ENCODE measurements at regions not wholly inside any gene's neighbourhood (a gene's known extent, or its start where the extent isn't known, plus 50 kb on each side); places are given as distances from the start of the nearest gene placed in this dataset.
A peak's percentile ranks its signal among the peaks of the same experiment; 100 is the strongest.
"Not testable (repeated sequence)": the region's sequence is repeated elsewhere in the genome, so short reads cannot be mapped to it uniquely, and the experiment has no call there.

DNA sequence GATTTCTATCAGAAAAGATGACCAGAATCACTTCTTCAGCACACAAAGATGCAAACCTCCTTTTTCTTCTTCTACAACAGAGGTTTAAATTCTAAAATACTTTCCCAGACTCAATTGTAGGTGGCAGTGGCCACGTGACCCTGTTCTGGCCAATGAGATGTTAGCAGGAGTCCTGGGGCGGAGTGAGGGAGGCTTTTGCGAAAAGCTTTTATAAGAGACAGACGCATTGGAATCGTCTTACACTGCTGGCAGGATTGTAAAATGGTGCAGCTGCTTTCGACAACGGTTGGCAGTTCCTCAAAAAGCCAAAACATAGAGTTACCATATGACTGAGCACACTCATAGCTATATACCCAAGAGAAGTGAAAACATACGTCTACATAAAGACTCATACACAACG is 87.0 kb upstream of the MAGI3 start:
- no peak for DNase-seq (ENCODE audit: low read depth)

DNA sequence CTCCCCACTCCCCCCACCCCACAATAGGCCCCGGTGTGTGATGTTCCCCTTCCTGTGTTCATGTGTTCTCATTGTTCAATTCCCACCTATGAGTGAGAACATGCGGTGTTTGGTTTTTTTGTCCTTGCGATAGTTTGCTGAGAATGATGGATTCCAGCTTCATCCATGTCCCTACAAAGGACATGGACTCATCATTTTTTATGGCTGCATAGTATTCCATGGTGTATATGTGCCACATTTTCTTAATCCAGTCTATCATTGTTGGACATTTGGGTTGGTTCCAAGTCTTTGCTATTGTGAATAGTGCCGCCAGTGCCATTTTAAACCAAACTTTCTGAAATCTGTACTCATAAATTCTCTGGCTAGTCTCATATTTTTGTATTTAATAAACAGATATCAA is 85.3 kb upstream of the MAGI3 start:
- DNase-seq (ENCODE audit: low read depth), result not testable (repeated sequence)

DNA sequence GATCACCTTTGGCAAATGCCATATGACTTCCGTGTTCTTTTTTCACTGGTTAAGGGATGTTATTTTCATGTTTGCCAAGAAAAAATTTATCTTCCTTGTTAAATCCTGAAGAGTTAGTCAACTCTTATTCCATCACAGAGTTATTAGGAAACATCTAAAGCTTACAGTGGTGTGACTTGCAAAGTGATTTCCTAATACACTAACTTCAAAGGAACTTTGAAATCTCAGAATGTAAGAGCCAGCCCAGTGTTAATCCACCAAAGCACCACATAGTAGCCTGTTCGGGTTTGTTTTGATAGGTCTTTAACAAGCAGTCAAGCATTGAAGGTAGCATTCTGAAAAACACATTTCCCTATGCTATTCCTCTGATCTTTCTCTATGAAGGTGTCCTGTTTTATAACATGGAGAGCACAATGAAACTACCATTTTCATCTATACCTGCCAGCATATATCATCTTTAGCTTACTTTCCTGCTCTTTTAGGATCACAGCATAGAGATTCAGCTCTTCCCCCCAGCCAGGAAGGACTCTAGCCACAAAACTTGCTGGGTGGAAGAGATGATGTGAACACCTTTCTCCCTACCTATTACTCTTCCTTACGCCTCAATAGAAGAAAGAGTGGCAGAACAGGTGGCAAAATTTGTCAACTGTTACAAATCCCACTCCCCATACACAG is 82.4 kb upstream of the MAGI3 start:
- DNase-seq (ENCODE audit: low read depth), result no peak

DNA sequence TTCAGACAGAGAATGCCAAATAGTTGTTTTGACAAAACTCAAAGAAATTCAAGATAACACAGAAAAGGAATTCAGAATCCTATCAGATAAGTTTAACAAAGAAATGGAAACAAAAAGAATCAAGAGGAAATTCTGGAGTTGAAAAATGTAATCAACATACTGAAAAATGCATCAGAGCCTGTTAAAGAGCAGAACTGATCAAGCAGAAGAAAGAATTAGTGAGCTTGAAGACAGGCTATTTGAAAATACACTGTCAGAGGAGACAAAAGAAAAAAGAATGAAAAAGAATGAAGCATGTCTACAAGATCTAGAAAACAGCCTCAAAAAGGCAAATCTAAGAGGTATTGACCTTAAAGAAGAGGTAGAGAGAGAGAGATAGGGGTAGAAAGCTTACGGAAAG is 77.7 kb upstream of the MAGI3 start:
- not testable (repeated sequence) for DNase-seq (ENCODE audit: low read depth)

DNA sequence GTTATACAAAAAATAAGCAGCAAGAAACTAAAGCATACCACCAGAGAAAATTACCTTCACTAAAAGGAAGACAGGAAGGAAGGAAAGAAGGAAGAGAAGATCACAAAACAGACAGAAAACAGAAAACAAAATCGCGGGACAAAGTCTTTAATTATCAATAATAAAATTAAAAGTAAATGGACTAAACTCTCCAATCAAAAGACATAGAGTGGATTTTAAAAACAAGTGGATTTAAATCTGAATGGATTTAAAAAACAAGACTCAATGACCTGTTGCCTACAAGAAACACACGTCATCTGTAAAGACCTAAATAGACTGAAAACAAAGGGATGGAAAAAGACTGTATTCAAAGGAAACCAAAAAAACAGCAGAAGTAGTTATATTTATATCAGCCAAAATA is 75.7 kb upstream of the MAGI3 start:
- DNase-seq (ENCODE audit: low read depth), result no peak

DNA sequence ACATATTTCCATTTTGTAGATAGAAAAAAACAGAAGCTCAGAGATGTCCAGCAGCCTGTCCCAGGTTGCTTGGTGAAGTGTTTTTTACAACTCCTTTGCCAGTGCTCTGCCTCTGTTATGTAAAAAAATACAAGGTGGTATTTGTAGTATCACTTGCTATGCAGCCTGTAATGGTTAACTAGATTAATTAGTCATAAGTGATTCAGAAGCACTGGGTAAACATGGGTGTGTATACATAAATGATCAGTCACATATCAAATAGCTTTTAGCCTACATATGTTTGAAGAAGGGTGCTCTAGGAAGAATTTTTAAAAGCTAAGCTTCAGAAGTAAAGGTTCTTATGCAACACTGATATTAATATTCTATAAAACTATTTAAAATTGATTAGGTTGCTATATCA is 70.0 kb upstream of the MAGI3 start:
- DNase-seq (ENCODE audit: low read depth), result no peak

DNA sequence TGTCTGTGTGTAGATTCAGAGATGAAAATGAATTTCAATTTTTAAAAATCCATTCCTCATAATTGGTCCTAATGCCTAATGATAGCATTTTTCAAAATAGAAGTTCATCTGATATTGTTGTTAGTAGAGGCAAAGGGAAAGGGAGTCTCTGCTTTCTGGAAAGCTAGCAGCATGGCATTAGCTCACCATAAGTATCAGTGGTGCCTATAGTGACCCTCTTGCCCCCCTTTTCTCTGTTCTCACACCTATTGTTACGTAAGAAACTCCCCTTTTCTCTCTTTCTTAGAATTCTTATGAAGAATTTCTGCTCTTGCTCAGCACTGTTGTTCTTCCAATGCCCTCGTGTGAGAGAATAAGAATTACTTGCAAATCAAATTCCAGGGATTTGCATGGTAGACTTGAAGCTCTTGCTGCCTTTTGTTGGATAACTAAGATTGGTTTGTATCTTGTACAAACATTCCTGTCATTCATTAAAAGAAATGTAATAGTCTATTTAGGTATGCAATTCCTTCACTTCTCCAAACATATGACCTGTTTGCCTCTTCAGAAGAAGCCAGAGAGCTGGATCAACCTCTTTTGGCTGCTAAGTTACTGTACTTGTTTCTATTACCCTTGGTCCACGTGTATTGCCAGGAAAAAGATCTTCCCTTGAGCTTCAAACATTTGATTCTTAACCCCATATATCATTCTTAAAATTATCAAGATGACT is 69.2 kb upstream of the MAGI3 start:
- no peak for DNase-seq (ENCODE audit: low read depth)

DNA sequence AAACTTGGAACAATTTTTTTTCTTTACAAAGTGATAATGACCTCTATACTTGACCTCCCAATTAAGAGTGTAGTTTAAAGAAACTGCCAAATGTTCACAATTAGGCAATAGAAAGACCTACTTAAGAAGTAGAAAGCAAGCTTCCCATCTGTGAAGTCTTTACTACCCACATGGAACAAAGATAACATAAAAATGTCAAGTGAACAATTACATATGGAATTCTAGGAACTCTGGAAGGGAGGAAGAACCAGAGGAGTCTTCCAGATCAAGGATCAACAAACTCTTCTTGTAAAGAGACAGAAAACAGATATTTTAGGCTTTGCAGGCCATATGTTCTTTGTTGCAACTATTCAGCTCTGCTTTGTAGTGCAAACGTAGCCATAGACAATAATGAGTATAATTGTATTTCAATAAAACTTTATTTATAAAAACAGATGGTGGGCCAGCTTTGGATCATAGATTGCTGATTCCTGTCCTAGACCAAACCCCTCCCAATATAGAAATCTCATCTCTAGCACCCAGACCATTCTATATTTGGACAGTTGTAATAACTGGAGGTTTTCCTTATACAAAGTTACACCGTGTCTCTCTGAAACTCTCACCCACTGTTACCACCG is 68.4 kb upstream of the MAGI3 start:
- no peak for DNase-seq (ENCODE audit: low read depth)

DNA sequence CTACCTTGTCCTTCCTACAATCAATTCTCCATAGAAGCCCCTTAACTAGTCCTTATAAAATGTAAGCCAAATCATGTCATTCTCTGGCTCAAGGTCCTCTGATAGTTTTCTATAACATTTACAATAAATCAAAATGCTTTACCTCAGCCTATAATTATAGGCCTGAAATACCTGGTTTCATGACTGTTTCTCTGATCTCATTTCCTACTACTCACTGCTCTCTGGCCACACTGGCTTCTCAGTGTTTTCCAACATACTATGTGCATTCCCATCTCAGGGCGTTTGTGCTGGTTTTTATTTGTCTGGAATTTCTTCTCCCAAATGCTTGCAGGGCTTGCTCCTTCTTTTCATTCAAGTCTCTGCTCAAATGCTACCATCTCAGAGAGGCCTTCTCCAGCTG is 67.9 kb upstream of the MAGI3 start:
- no peak for DNase-seq (ENCODE audit: low read depth)

DNA sequence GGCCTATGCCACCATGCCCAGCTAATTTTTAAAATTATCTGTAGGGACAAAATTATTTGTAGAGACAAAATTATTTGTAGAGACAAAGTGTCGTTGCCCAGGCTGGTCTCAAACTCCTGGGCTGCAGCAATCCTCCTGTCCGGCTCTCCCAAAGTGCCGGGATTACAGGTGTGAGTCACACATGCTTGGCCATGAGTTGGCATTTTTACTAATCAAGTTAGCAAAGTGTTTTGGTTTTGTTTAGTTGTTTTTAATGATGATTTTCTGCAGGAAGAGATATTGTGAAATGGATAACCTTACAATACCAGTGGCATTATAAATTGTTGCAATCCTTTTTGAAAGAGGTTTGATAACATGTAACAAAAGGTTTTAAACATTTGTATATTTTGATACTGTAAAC is 65.3 kb upstream of the MAGI3 start:
- DNase-seq (ENCODE audit: low read depth), result peak; percentile 52

DNA sequence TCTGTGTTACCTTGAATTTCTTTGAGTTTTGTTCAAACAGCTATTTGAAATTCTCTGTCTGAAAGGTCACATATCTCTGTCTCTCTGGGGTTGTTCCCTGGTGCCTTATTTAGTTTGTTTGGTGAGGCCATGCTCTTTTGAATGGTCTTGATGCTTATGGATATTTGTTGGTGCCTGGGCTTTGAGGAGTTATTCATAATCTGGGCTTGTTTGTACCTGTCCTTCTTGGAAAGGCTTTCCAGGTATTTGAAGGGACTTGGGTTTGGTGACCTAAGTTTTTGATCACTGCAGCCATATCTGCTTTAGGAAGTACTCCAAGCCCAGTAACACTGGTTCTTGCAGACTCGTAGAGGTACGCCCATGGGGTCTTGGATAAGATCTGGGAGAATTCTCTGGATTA is 63.3 kb upstream of the MAGI3 start:
- DNase-seq (ENCODE audit: low read depth), result no peak

DNA sequence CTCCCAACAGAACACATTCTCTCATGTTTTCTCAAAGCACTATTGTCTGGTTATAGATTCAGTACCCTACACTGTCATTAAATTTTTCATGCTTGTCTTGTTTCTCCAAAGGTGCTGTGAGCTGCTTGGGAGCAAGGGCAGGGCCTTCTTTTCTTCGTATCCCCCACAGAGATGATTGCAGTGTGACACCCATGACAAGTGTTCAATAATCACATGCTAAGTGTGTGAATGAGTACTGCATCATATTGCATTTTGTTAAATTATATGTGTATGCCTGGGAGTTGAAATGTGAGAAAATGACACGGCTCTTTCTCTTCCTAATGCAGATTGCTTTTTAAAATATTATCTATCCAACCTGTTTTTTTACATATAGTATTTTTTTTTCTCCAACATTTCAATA is 57.3 kb upstream of the MAGI3 start:
- DNase-seq (ENCODE audit: low read depth), result no peak

DNA sequence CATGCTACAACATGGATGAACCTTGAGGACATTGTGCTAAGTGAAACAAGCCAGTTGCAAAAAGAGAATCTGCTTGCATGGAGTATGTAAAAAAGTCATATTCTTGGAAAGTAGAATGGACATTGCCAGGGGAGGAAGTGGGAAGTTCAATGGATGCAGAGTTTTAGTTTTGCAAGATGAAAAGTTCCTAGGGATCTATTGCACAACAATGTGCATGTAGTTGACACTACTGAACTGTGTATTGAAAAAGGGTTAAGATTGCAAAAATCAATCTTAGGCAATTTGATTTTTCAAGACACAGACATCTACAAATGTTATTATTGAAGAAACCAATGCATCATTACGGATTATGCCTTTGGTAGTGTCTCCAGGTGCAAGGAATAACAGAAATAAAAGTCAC is 50.3 kb upstream of the MAGI3 start:
- DNase-seq (ENCODE audit: low read depth), result no peak

All from RPMI7951 (cell line).